Smooth muscle cell (in vitro differentiated cells): ENCODE measurements at regions not wholly inside any gene's neighbourhood (a gene's known extent, or its start where the extent isn't known, plus 50 kb on each side); places are given as distances from the start of the nearest gene placed in this dataset.
"Not testable (repeated sequence)": the region's sequence is repeated elsewhere in the genome, so short reads cannot be mapped to it uniquely, and the experiment has no call there.

Experiments used
- DNase-seq: peaks from one replicate; lab custom pipeline; 2025; ENCODE audit not compliant: unreplicated experiment; lab: John Stamatoyannopoulos, UW
- H2AFZ ChIP-seq: fragments of 200-600 bp; sonication (generic); 2 replicates; pipeline ENCODE4 v1.6.0; 2016; ENCODE audit warnings: antibody characterized with exemption, low read depth, mild to moderate bottlenecking
- H3F3A ChIP-seq: fragments of 200-600 bp; sonication (generic); 2 replicates; pipeline ENCODE4 v1.6.0; 2017; ENCODE audit warnings: antibody characterized with exemption, low read depth
- H3K27ac ChIP-seq: fragments of 200-600 bp; sonication (generic); 2 replicates; pipeline ENCODE4 v1.5.1; 2016; ENCODE audit warnings: low read depth, mild to moderate bottlenecking
- H3K27me3 ChIP-seq: fragments of 200-600 bp; sonication (generic); 2 replicates; pipeline ENCODE4 v1.6.1; 2016; ENCODE audit warnings: low read depth, mild to moderate bottlenecking
- H3K36me3 ChIP-seq: fragments of 200-600 bp; sonication (generic); 2 replicates; pipeline ENCODE4 v1.5.1; 2016; ENCODE audit warnings: low read depth
- H3K4me1 ChIP-seq: fragments of 200-600 bp; sonication (generic); 2 replicates; pipeline ENCODE4 v1.5.1; 2016; ENCODE audit warnings: low read depth
- H3K4me2 ChIP-seq: fragments of 200-600 bp; sonication (generic); 2 replicates; pipeline ENCODE4 v1.6.0; 2016; ENCODE audit warnings: mild to moderate bottlenecking
- H3K4me3 ChIP-seq: fragments of 200-600 bp; sonication (generic); 2 replicates; pipeline ENCODE4 v1.5.1; 2016; ENCODE audit warnings: mild to moderate bottlenecking
- H3K79me2 ChIP-seq: fragments of 200-600 bp; sonication (generic); 2 replicates; pipeline ENCODE4 v1.6.0; 2016; ENCODE audit warnings: low read depth, mild to moderate bottlenecking
- H3K9ac ChIP-seq: fragments of 200-600 bp; sonication (generic); 2 replicates; pipeline ENCODE4 v1.6.0; 2016; ENCODE audit warnings: low read depth
- H3K9me3 ChIP-seq: fragments of 200-600 bp; sonication (generic); replicated peaks from 2 replicates; pipeline ENCODE4 v1.5.1; 2016; ENCODE audit warnings: low read depth
- H4K20me1 ChIP-seq: fragments of 200-600 bp; sonication (generic); 2 replicates; pipeline ENCODE4 v1.6.0; 2016; ENCODE audit warnings: low read depth
- WGBS: methylation state at CpG from one replicate; pipeline ENCODE4 v1.1.7; 2016; ENCODE audit warnings: low lambda C conversion rate; 5-methylcytosine and 5-hydroxymethylcytosine counted together
- TF ChIP-seq, protein P1 (sequence below): fragments of 200-600 bp; sonication (generic); IDR thresholded peaks from 2 replicates; pipeline ENCODE4 v1.5.1; 2017; ENCODE audit warnings: borderline replicate concordance, mild to moderate bottlenecking, antibody characterized with exemption; ENCODE audit not compliant: insufficient read depth, poor library complexity, severe bottlenecking

DNA sequence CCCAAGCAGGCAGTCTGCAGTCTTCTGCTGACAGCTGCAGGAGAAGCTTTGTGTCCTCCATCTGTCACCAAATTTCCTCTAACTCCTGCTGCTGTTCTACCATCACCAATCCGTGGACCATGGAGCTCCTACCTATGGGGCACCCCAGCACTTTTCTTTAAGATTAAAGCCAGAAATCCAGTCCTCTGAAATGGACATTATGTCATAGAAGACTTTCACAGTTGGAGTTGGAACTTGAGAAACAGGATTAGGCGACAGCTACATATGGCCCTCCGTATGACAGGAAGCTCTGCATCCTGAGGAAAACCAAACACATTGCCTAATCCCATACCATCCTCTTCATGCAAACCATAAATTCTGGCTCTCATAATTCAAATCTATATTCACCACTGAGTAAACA, 470.6 kb upstream of the GALNTL6 start:
- Histone ChIP-seq H4K20me1 (no peaks in the 10 kb centered on the region), H3K36me3 (no peaks in the 10 kb centered on the region), H3K79me2 (no peaks in the 10 kb centered on the region), H3F3A (no peaks in the 10 kb centered on the region), H3K27me3 (no peaks in the 10 kb centered on the region), H3K27ac (no peak overlapping the region), H3K9me3 (no peaks in the 10 kb centered on the region), H3K4me1 (no peaks in the 10 kb centered on the region), H3K4me3 (no peak overlapping the region), H2AFZ (no peak overlapping the region), H3K4me2 (no peak overlapping the region), H3K9ac (no peak overlapping the region)
- no peak for DNase-seq
- TF ChIP-seq, protein P1, sequence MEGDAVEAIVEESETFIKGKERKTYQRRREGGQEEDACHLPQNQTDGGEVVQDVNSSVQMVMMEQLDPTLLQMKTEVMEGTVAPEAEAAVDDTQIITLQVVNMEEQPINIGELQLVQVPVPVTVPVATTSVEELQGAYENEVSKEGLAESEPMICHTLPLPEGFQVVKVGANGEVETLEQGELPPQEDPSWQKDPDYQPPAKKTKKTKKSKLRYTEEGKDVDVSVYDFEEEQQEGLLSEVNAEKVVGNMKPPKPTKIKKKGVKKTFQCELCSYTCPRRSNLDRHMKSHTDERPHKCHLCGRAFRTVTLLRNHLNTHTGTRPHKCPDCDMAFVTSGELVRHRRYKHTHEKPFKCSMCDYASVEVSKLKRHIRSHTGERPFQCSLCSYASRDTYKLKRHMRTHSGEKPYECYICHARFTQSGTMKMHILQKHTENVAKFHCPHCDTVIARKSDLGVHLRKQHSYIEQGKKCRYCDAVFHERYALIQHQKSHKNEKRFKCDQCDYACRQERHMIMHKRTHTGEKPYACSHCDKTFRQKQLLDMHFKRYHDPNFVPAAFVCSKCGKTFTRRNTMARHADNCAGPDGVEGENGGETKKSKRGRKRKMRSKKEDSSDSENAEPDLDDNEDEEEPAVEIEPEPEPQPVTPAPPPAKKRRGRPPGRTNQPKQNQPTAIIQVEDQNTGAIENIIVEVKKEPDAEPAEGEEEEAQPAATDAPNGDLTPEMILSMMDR, result no peak
- 57% methylated on average over 3 of the region's 3 CpGs for WGBS

DNA sequence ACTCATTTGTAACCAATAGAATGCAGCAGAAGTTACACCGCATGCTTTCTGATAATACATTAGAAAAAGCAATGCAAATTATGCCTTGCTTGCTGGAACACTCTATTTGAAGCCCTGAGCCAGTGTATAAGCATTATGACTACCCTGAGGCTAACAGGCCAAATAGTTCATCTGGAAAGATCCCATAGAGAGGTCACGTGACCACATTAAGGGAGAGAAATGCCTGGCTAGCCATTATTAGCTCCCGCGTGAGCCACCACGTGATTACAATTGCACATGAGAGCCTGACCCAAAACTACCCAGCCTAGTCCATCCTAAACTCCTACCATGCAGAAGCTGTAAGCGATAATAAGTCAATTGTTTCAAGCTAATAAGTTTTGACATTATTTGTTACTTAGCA, 472.9 kb upstream of the GALNTL6 start:
- H3K4me1 ChIP-seq, result no peaks in the 10 kb centered on the region
- no peak overlapping the region for H3K4me3 ChIP-seq
- no peak overlapping the region for H3K27ac ChIP-seq
- no peak overlapping the region for H3K9ac ChIP-seq
- H3K27me3 ChIP-seq, result no peaks in the 10 kb centered on the region
- TF ChIP-seq, protein P1, result no peak
- no peaks in the 10 kb centered on the region for H4K20me1 ChIP-seq
- no peaks in the 10 kb centered on the region for H3K79me2 ChIP-seq
- no peak overlapping the region for H2AFZ ChIP-seq
- 83% methylated on average over 6 of the region's 6 CpGs for WGBS
- no peaks in the 10 kb centered on the region for H3K9me3 ChIP-seq
- H3K36me3 ChIP-seq, result no peaks in the 10 kb centered on the region
- no peaks in the 10 kb centered on the region for H3F3A ChIP-seq
- H3K4me2 ChIP-seq, result no peak overlapping the region
- DNase-seq, result no peak

DNA sequence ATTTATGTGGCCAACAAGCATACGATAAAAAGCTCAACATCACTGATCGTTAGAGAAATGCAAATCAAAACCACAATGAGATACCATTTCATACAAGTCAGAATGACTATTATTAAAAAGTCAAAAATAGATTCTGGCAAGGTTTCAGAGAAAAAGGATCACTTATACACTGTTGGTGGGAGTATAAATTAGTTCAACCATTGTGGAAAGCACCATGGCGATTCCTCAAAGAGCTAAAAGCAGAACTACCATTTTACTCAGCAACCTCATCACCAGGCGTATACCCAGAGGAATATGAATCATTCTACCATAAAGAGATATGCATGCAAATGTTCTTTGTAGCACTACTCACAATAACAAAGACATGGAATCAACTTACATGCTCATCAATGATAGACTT, 478.7 kb upstream of the GALNTL6 start:
- H3K79me2 ChIP-seq, result no peaks in the 10 kb centered on the region
- H2AFZ ChIP-seq, result no peak overlapping the region
- no peak overlapping the region for H3K9ac ChIP-seq
- H3K27me3 ChIP-seq, result no peaks in the 10 kb centered on the region
- TF ChIP-seq, protein P1, result no peak
- no peak for DNase-seq
- no peaks in the 10 kb centered on the region for H3K4me1 ChIP-seq
- no peaks in the 10 kb centered on the region for H3K9me3 ChIP-seq
- WGBS, result 81% methylated on average over 4 of the region's 4 CpGs
- no peaks in the 10 kb centered on the region for H3F3A ChIP-seq
- no peaks in the 10 kb centered on the region for H4K20me1 ChIP-seq
- no peak overlapping the region for H3K4me3 ChIP-seq
- no peaks in the 10 kb centered on the region for H3K36me3 ChIP-seq
- H3K4me2 ChIP-seq, result no peak overlapping the region
- no peak overlapping the region for H3K27ac ChIP-seq

DNA sequence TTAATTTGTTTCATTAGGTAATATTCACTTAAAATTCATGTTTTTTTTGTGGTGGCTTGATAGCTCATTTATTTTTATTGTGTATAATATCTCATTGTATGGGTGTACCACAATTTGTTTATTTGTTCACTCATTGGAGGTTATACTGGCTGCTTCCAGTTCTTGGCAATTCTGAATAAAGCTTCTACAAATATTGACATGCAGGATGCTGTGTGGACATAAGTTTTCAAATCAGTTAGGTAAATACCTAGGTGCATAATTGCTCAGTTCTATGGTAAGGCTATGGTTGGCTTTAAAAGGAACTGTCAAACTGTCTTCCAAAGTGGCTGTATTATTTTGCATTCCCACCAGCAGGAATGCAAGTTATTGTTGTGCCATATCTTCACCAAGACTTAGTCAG, 504.5 kb upstream of the GALNTL6 start:
- H3K4me3 ChIP-seq, result no peak overlapping the region

DNA sequence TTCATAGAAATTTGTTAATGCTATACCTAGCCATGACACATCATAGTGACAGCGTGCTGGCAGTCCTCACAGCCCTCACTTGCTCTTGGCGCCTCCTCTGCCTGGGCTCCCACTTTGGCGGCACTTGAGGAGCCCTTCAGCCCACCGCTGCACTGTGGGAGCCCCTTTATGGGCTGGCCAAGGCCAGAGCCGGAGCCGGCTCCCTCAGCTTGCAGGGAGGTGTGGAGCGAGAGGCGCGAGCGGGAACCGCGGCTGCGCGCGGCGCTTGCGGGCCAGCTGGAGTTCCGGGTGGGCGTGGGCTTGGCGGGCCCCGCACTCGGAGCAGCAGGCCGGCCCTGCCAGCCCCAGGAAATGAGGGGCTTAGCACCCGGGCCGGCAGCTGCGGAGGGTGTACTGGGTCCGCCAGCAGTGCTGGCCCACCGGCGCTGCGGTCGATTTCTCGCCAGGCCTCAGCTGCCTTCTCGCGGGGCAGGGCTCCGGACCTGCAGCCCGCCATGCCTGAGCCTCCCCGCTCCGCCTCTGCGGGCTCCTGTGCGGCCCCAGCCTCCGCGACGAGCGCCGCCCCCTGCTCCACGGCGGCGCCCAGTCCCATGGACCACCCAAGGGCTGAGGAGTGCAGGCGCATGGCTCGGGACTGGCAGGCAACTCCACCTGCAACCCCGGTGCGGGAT, 515.0 kb upstream of the GALNTL6 start:
- H2AFZ ChIP-seq, H3K9ac ChIP-seq, H3K27ac ChIP-seq, H3K9me3 ChIP-seq, H3K79me2 ChIP-seq, H3K4me1 ChIP-seq, H3K4me2 ChIP-seq, H3K4me3 ChIP-seq, H3K27me3 ChIP-seq, H3K36me3 ChIP-seq, DNase-seq, H3F3A ChIP-seq, H4K20me1 ChIP-seq: not testable (repeated sequence)
- WGBS, result 98% methylated on average over 52 of the region's 52 CpGs

More for the DNA sequence above, 504.5 kb upstream of the GALNTL6 start:
- Histone ChIP-seq H3K4me1 (no peaks in the 10 kb centered on the region), H3K9me3 (no peaks in the 10 kb centered on the region), H3F3A (no peaks in the 10 kb centered on the region), H3K4me2 (no peak overlapping the region), H2AFZ (no peak overlapping the region), H3K9ac (no peak overlapping the region), H3K79me2 (no peaks in the 10 kb centered on the region), H3K36me3 (no peaks in the 10 kb centered on the region), H3K27ac (no peak overlapping the region), H3K27me3 (no peaks in the 10 kb centered on the region), H4K20me1 (no peaks in the 10 kb centered on the region)
- DNase-seq, result no peak
- TF ChIP-seq, protein P1, result no peak
